ENCODE measurements at regions not wholly inside any gene's neighbourhood (a gene's known extent, or its start where the extent isn't known, plus 50 kb on each side); places are given as distances from the start of the nearest gene placed in this dataset.

GRCh38 chr4:128371001-128371777 is 83.6 kb upstream of the PGRMC2 start:
- Mint-ChIP-seq H3K27me3 (ENCODE audit: low read depth) (no peaks in the 10 kb centered on the region), H3K4me1 (ENCODE audit: low read depth) (peaks cover 31% of the 10 kb centered on the region), H3K36me3 (ENCODE audit: low read depth) (peaks cover 3% of the 10 kb centered on the region), H3K27ac (ENCODE audit: unreplicated experiment) (peak overlapping the region; percentile 87), H3K4me3 (ENCODE audit: unreplicated experiment) (no peak overlapping the region), H3K9me3 (ENCODE audit: low read depth) (peaks cover 2% of the 10 kb centered on the region)
- no peak for DNase-seq (ENCODE audit: low spot score)
- TF ChIP-seq CTCF (IDR thresholded peaks at IDR 0.05): no peak

- no peak overlapping the region for H3K27ac Mint-ChIP-seq (ENCODE audit: unreplicated experiment)
- no peaks in the 10 kb centered on the region for H3K27me3 Mint-ChIP-seq (ENCODE audit: low read depth)
- H3K36me3 Mint-ChIP-seq (ENCODE audit: low read depth): no peaks in the 10 kb centered on the region
- TF ChIP-seq CTCF (IDR thresholded peaks at IDR 0.05): no peak
- no peak for DNase-seq (ENCODE audit: low spot score)
- H3K9me3 Mint-ChIP-seq (ENCODE audit: low read depth): no peaks in the 10 kb centered on the region
- peaks cover 14% of the 10 kb centered on the region for H3K4me1 Mint-ChIP-seq (ENCODE audit: low read depth)
- no peak overlapping the region for H3K4me3 Mint-ChIP-seq (ENCODE audit: unreplicated experiment)
These were observed 78.6 kb upstream of the PGRMC2 start for GRCh38 chr4:128366212-128366611.

- TF ChIP-seq CTCF (IDR thresholded peaks at IDR 0.05): no peak
- Mint-ChIP-seq H3K27ac (ENCODE audit: unreplicated experiment) (no peak overlapping the region), H3K9me3 (ENCODE audit: low read depth) (no peaks in the 10 kb centered on the region), H3K36me3 (ENCODE audit: low read depth) (no peaks in the 10 kb centered on the region), H3K4me1 (ENCODE audit: low read depth) (peaks cover 3% of the 10 kb centered on the region), H3K4me3 (ENCODE audit: unreplicated experiment) (no peak overlapping the region), H3K27me3 (ENCODE audit: low read depth) (no peaks in the 10 kb centered on the region)
- no peak for DNase-seq (ENCODE audit: low spot score)
These were observed 77.0 kb upstream of the PGRMC2 start for GRCh38 chr4:128364565-128364964.

- Mint-ChIP-seq H3K4me3 (ENCODE audit: unreplicated experiment) (no peak overlapping the region), H3K9me3 (ENCODE audit: low read depth) (no peaks in the 10 kb centered on the region), H3K27me3 (ENCODE audit: low read depth) (no peaks in the 10 kb centered on the region), H3K27ac (ENCODE audit: unreplicated experiment) (no peak overlapping the region), H3K4me1 (ENCODE audit: low read depth) (peaks cover 9% of the 10 kb centered on the region), H3K36me3 (ENCODE audit: low read depth) (no peaks in the 10 kb centered on the region)
- no peak for TF ChIP-seq CTCF (IDR thresholded peaks at IDR 0.05)
- no peak for DNase-seq (ENCODE audit: low spot score)
These were observed 76.4 kb upstream of the PGRMC2 start for GRCh38 chr4:128363966-128364365.

GRCh38 chr4:128362760-128363159 is 75.1 kb upstream of the PGRMC2 start:
- H3K4me1 Mint-ChIP-seq (ENCODE audit: low read depth): peaks cover 21% of the 10 kb centered on the region

More at GRCh38 chr4:128362760-128363159, 75.1 kb upstream of the PGRMC2 start:
- no peak overlapping the region for H3K4me3 Mint-ChIP-seq (ENCODE audit: unreplicated experiment)
- H3K27ac Mint-ChIP-seq (ENCODE audit: unreplicated experiment): no peak overlapping the region
- no peaks in the 10 kb centered on the region for H3K9me3 Mint-ChIP-seq (ENCODE audit: low read depth)
- DNase-seq (ENCODE audit: low spot score): no peak
- H3K27me3 Mint-ChIP-seq (ENCODE audit: low read depth): no peaks in the 10 kb centered on the region
- no peak for TF ChIP-seq CTCF (IDR thresholded peaks at IDR 0.05)
- no peaks in the 10 kb centered on the region for H3K36me3 Mint-ChIP-seq (ENCODE audit: low read depth)
